ENCODE measurements at regions not wholly inside any gene's neighbourhood (a gene's known extent, or its start where the extent isn't known, plus 50 kb on each side); places are given as distances from the start of the nearest gene placed in this dataset.

DNA sequence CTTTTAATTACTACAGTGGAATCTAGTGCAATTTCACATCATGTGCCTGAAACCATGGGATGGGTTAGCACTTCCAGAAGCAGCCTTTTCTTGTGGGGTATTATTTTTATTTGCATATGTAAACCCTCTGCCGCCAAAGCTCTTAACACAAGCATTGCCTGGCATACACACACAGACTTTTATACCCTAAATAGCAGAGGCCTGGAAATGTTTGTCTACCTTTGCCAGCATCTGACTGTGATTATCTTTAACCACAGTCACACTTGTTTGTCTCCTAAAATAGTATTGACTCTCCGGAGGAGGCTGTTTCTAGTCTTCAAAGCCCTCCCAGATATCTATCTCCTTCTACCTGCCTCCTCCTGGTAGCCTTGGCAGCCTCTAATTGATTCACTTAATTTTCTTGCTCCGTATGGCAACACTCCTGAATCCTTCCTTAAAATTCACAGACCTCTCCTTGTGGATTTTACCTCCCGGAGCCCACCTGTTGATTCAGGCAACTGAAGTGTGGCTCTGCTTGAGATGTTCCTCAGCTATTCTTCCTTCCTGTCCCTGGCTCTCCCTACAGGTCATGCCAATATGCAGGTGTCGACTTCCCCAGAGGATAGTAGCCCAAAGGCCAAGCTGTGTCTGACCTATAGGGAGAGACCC, 127.1 kb upstream of the UMPS start:
- WGBS, 5 donors, result 44 to 61% (median 46%) methylated on average over 5 of the region's 5 CpGs
- Histone ChIP-seq H3K4me1 (peaks cover 12 to 78% (median 48%) of the 10 kb centered on the region in 4 donors), H3K9me3 (no peaks in the 10 kb centered on the region), H3K27me3 (no peaks in the 10 kb centered on the region), H3K4me3 (no peak overlapping the region), H3K27ac (peak overlapping the region in 3 of 5 donors; percentile 4 to 76 (median 46)), H3K36me3 (no peaks in the 10 kb centered on the region)
- no peak for DNase-seq
- intact Hi-C loops (cut with DNase I; ENCODE audit: low total_unique reads), result no loop called here
- TF ChIP-seq POLR2A (IDR thresholded peaks at IDR 0.05), result no peak
- no peak for TF ChIP-seq POLR2AphosphoS5 (IDR thresholded peaks at IDR 0.05)
- no peak for TF ChIP-seq EP300 (IDR thresholded peaks at IDR 0.05)
- TF ChIP-seq, protein P1, sequence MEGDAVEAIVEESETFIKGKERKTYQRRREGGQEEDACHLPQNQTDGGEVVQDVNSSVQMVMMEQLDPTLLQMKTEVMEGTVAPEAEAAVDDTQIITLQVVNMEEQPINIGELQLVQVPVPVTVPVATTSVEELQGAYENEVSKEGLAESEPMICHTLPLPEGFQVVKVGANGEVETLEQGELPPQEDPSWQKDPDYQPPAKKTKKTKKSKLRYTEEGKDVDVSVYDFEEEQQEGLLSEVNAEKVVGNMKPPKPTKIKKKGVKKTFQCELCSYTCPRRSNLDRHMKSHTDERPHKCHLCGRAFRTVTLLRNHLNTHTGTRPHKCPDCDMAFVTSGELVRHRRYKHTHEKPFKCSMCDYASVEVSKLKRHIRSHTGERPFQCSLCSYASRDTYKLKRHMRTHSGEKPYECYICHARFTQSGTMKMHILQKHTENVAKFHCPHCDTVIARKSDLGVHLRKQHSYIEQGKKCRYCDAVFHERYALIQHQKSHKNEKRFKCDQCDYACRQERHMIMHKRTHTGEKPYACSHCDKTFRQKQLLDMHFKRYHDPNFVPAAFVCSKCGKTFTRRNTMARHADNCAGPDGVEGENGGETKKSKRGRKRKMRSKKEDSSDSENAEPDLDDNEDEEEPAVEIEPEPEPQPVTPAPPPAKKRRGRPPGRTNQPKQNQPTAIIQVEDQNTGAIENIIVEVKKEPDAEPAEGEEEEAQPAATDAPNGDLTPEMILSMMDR (IDR thresholded peaks at IDR 0.05), result no peak

DNA sequence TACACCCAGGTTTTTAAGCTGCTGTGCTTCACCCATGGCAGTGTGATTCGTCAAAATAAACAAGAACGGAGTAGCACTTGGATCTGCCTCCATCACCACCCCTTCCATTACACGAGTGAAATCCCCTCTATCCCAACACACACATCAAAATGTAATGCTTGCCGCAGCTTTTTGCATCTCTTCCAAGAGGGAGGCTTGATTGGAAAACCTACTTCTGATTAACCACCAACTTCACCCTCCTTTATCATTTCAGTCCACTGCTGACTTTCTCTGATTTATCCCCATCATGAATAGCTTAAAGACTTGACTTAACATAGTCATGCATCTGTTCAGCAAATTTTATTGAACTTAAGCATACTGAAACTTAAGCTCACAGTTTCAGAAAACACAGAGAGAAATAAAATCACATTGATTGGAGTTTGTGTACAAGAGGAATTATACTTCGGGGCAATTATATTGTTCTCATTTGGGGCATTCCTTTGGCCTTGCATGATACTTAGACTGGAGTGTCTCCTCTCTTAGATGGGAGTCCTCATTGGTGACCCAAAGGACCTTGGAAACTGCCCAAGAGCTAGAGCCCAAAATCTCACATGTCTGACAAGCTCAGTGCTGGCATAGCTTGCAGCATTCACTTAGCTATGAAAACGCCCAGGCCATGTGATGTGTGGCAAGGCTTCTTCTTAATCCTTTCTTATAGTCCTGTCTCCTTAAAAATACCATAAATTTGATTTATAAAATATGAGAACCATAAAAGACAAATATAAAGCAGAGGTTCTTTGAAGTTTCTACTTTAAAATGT, 124.3 kb upstream of the UMPS start:
- TF ChIP-seq POLR2AphosphoS5 (IDR thresholded peaks at IDR 0.05), result no peak
- TF ChIP-seq POLR2A (IDR thresholded peaks at IDR 0.05), result no peak
- TF ChIP-seq, protein P1 (IDR thresholded peaks at IDR 0.05), result no peak
- no peak for TF ChIP-seq EP300 (IDR thresholded peaks at IDR 0.05)
- WGBS, 5 donors, result 25 to 59% (median 41%) methylated on average over 6 of the region's 6 CpGs

DNA sequence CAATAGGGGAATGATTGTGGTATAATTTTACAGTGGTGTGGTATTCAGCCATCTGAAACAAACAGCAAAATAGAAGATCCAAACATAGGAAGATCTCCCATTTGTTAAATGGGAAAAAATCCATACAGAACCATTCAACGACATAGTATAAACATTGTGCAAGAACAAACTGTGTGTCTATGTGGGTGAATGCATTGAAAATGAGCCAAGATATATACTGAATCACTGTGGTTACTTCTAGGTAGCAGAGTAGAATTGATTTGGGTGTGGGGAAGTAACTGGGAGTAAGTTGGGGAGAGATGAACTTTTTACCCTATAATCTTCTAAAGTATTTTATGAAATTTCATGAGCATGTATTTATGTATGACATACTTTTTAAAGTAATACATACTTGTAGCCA, 123.1 kb upstream of the UMPS start:
- H3K27ac ChIP-seq, result peak overlapping the region in 4 of 5 donors; percentile 33 to 67 (median 53)
- TF ChIP-seq POLR2AphosphoS5 (IDR thresholded peaks at IDR 0.05), result peak in 1 of 3 donors; percentile 60
- TF ChIP-seq, protein P1 (IDR thresholded peaks at IDR 0.05), result no peak
- TF ChIP-seq POLR2A (IDR thresholded peaks at IDR 0.05), result no peak
- no peak for TF ChIP-seq EP300 (IDR thresholded peaks at IDR 0.05)
- H3K36me3 ChIP-seq, result no peaks in the 10 kb centered on the region
- peaks cover 8 to 65% (median 42%) of the 10 kb centered on the region in 4 donors for H3K4me1 ChIP-seq
- H3K27me3 ChIP-seq, result no peaks in the 10 kb centered on the region
- WGBS, 5 donors, result 10 to 40% (median 19%) methylated on average over 1 of the region's 1 CpG
- H3K4me3 ChIP-seq, result no peak overlapping the region
- intact Hi-C loops (cut with DNase I; ENCODE audit: low total_unique reads), result no loop called here
- no peak for DNase-seq
- H3K9me3 ChIP-seq, result no peaks in the 10 kb centered on the region

More for the DNA sequence above, 124.3 kb upstream of the UMPS start:
- Histone ChIP-seq H3K36me3 (no peaks in the 10 kb centered on the region), H3K4me1 (peaks cover 5 to 71% (median 44%) of the 10 kb centered on the region in 4 donors), H3K4me3 (no peak overlapping the region), H3K27me3 (no peaks in the 10 kb centered on the region), H3K27ac (peak overlapping the region in 3 of 5 donors; percentile 17 to 57 (median 32)), H3K9me3 (no peaks in the 10 kb centered on the region)
- DNase-seq, result no peak
- intact Hi-C loops (cut with DNase I; ENCODE audit: low total_unique reads), result no loop called here

DNA sequence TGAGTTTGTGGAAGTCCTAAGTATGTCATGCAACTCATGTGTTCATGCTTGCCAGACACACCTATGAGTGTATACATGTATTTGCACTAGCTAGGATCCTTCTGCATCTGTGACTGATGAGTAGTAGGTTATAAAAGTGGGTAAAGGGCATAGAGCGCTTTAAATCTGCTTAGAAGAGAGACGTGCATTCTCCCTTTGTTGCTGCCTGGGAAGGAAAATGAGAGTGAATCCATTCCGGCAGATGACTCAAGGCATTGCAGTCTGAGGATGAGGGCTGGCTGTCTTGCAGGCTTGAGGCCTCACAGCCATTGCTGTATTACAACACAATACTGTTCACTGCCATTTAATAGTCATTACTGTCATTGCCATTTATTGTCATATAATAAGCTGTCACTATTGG, 120.8 kb upstream of the UMPS start:
- no peak overlapping the region for H3K27ac ChIP-seq
- no peak for DNase-seq

More for the DNA sequence above, 120.8 kb upstream of the UMPS start:
- H3K4me1 ChIP-seq, result peaks cover 8 to 60% (median 35%) of the 10 kb centered on the region in 4 donors
- no peaks in the 10 kb centered on the region for H3K27me3 ChIP-seq
- 78 to 91% (median 87%) methylated on average over 3 of the region's 3 CpGs for WGBS, 5 donors
- intact Hi-C loops (cut with DNase I; ENCODE audit: low total_unique reads), result no loop called here
- H3K36me3 ChIP-seq, result no peaks in the 10 kb centered on the region
- H3K4me3 ChIP-seq, result no peak overlapping the region
- TF ChIP-seq, protein P1 (IDR thresholded peaks at IDR 0.05), result no peak
- TF ChIP-seq EP300 (IDR thresholded peaks at IDR 0.05) (no peak), POLR2A (IDR thresholded peaks at IDR 0.05) (no peak), POLR2AphosphoS5 (IDR thresholded peaks at IDR 0.05) (no peak)
- no peaks in the 10 kb centered on the region for H3K9me3 ChIP-seq

Measured in stomach (tissue), 8 donors.